HG03045 (cell line): ENCODE measurements at regions not wholly inside any gene's neighbourhood (a gene's known extent, or its start where the extent isn't known, plus 50 kb on each side); places are given as distances from the start of the nearest gene placed in this dataset.

ENCODE experiments used
- ATAC-seq: cut with Tn5 transposase; IDR thresholded peaks from one replicate; pipeline ENCODE4 v1.9.1; 2021; ENCODE audit warnings: mild to moderate bottlenecking, moderate library complexity; ENCODE audit not compliant: unreplicated experiment

GRCh38 chr15:31852933-31853799, 177.1 kb upstream of the CHRNA7 start:
- ATAC-seq: no peak

- ATAC-seq: no peak
These were observed 173.7 kb upstream of the CHRNA7 start for GRCh38 chr15:31856581-31856980.

DNA sequence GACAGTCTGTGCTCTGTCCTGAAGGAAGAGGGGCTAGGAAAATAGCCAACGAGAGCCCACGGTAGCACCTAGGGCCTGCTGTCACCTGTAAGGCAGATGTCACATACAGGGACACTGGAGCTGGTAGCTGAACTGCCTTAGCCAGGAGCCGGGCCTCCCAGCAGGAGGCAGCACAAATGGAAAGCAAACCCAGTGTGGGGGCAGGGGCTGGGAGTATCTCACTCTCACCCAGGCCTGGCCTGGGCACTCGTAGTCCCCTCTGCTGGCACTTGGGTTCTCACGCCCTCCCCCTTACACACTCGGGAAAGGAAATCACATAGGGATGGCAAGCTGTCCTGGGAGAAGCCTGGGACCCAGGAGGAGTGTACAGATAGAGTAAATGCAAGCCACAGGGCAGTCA, 173.1 kb upstream of the CHRNA7 start:
- no peak for ATAC-seq

GRCh38 chr15:31858026-31858425, 172.3 kb upstream of the CHRNA7 start:
- ATAC-seq: no peak

GRCh38 chr15:31866248-31866647, 164.1 kb upstream of the CHRNA7 start:
- ATAC-seq: no peak

- ATAC-seq: no peak
These were observed 162.5 kb upstream of the CHRNA7 start for GRCh38 chr15:31867536-31868442.

DNA sequence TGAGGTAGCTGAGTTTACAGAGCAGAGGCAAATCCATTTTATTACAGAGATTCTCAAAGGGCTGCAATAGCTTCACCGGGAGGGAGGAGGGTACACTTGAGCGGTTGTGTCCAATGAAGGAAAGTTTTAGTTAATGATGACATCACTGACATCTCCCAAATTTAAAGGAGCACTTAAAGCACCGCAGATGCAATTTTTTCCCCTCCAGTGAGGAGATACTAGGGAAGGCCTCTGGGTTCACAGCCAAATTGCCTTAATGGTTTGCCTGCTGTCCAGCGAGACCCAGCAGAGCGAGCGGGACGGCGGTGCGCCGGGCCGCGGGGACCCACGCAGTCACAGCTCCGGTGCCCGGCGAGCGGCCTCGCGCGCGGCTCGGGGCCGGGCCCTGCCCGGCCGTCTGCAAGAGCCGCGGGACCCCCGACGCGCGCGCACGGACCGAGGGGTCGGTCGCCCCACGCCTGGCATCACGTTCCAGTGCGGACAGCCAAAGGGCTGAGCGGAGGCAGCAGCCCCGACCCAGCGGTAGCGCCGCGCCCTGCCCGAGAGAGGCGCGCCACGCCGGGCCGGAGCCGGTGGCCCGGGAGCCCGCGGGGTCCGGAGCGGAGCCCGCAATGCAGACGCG, 160.5 kb upstream of the CHRNA7 start:
- ATAC-seq: no peak

DNA sequence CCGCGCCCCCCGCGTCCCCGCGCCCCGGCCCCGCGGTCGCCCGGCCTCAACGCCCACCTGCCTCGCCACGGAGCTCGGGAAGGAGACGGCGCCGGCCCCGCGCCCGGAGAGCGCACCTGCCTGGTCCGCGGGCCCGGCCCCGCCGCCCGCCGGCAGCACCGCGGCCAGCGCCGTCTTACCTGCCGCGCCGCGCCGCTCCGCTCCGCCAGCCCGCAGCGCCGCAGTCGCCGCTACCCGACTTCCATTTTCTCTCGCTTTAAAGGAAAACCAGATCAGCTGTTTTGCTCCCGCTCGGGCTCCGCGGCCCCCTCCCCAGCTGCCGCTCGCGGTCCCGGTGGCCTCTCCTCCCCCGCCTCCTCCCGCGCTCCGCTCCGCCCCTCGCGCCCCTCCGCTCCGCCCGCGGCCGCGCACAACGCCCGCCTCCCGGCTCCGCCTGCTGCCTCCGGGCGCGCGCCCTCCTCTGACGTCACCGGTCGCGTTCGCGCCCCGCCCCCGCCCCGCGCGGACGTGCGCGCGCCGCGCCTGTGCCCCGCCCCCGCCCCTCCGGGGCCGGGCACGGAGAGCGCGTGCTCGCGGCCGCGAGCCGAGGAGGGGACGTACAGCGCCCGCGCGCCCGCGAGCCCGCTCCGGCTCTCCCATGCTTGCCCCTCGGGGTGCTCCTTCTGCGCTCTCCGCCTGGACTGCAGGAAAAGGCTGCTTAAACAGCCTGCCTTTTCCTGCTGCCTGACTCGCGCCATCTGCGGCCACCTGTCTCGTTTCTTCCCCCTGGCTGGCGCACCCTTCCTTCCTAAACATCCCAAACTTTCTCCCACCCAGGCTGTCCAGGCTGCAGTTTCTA, 159.8 kb upstream of the CHRNA7 start, which contains the start of gene OTUD7A:
TSS of gene OTUD7A (minus strand) at position 346 of the 838 bp plus-strand sequence.
- ATAC-seq: peak; percentile 89

DNA sequence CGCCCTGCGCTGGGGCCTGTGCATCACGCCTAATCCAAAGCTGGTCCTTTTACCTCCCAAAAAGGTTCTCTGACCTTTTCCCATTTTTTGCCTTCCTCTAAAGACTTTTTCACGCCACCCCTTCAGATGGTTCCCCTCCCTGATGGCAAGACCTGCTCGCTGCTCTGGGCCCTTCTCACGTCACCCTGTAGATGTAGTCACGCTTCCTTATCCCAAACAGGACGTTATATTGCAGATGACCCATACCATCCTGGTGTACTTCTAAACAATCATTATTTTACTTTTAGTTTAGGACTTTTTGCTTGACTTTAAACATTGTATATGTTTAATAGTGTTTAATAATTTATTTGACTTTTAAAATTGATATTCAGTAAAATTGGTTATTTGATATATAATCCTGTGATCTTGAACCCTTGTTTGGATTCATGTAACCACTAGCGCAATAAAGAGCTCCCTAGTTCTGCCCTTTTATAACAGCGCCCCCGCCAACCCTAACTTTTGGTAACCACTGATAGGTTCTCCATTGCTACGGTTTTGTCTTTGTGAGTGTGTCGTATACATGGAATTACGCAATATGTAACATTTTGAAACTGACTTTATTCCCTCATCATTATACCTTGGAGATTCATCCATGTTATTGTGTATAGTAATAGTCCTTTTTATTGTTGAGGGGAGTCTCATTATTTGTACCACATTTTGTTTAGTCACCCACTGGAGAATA, 159.0 kb upstream of the CHRNA7 start:
- ATAC-seq: no peak

DNA sequence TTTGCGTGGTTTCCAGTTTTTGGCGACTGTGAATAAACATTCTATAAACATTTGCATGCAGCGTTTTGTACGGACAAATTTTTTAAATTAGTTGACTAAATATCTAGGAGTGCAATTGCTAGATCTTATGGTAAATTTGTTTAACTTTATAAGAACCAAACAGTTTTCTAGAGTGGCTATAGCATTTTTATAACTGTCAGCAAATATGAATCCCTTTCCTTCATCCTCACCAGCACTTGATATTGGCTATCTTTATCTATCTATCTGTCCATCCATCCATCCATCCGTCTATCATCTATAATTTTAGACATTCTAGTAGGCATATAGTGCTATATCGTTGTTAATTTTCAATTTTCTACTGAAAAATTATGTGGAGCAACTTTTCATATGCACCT, 158.4 kb upstream of the CHRNA7 start:
- ATAC-seq: no peak

GRCh38 chr15:31887246-31887645, 143.1 kb upstream of the CHRNA7 start:
- no peak for ATAC-seq

DNA sequence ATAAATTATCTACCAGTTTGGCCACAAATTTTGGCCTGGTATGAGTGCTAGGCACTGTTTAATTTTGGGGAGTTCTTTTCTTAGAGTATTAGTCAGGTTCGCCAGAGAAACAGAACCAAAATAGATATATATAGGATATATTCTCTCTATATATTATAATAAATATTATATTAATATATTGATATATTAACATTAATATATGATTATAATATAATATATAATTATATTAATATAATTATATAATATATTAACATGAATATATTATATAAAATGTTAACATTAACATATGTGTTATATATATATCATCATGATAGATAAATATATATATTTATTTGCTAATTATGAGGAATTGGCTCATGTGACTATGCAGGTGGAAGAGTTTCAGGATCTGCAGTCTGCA, 137.8 kb upstream of the CHRNA7 start:
- ATAC-seq: no peak

DNA sequence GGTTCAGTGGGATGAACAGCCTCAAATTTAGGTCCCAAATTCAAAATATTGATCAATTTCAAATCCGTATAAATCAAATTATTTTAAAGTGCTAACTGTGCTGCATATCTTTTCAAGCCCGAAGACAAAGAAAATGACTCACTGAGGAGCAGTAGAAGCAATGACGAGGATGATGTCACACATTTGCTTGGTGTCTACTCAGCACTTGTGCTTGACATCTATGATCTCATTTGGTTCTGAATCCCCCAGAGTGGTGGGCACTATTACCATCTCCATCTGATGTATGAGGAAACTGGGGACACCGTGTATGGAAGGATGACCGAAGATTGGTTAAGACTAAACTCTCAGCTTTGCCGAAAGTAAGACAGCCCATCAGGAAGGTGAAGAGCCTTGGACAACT, 136.5 kb upstream of the CHRNA7 start:
- no peak for ATAC-seq

GRCh38 chr15:31897746-31898145, 132.6 kb upstream of the CHRNA7 start:
- no peak for ATAC-seq

DNA sequence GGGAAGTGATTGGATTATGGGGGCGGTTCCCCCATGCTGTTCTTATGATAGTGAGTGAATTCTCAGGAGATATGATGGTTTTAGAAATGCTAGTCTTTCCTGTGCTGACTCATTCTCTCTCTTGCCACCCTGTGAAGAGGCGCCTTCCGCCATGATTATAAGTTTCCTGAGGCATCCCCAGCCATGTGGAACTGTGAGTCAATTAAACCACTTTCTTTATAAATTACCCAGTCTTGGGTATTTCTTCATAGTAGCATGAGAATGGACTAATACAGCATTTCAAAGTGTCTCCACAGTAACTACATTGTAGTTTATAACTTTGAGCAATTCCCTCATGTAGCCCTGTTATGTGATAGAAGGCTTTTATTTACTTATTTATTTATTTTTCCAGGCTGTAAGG, 128.8 kb upstream of the CHRNA7 start:
- no peak for ATAC-seq

DNA sequence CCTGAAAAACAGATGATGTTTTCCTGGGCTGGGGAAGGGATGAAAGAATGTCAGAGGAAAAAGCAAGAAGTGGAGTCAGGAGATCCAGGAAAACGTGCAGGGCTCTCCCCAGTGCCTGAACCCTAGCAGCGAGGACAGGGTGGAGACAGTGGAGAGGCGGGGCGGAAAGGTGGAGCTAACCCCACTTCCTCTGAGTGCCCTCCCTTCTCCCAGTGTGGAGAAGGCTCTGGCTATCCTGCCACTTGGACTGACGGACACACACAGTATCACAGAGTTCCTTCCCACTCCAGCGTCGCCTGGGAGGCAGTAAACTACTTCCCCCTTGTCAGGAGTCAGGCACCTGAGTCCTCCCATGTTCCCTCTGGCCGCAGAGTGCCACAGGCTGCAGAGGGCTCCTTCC, 125.3 kb upstream of the CHRNA7 start:
- ATAC-seq: no peak

GRCh38 chr15:31925541-31925940, 104.8 kb upstream of the CHRNA7 start:
- no peak for ATAC-seq

DNA sequence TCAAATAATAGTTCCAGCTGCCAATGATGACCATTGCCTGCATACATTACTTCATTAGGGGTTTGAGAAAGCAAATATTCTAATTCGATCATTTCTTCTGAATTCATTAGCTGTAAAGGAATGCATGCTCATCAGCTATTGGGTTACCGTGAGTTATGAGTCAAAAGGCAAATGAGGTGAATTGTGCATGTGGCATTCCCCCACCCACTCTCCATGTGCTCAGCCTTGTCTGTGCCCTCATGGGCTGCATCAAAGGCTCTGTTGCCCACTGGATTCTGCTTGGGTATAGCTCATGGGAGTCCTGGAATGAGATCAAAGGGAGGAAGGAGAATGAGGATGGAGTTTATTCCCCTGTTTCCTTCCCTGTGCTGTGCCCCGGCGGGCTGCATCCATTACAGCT, 99.3 kb upstream of the CHRNA7 start:
- no peak for ATAC-seq

- no peak for ATAC-seq
These were observed 97.7 kb upstream of the CHRNA7 start for GRCh38 chr15:31932576-31932975.

- no peak for ATAC-seq
These were observed 95.5 kb upstream of the CHRNA7 start for GRCh38 chr15:31934821-31935220.
